Muscle layer of duodenum (tissue), 2 donors: ENCODE measurements at regions not wholly inside any gene's neighbourhood (a gene's known extent, or its start where the extent isn't known, plus 50 kb on each side); places are given as distances from the start of the nearest gene placed in this dataset.
"Not testable (repeated sequence)": the region's sequence is repeated elsewhere in the genome, so short reads cannot be mapped to it uniquely, and the experiment has no call there.

Source experiments
- H3K27ac ChIP-seq: one replicate; pipeline ENCODE4 v1.7.0; 2013; ENCODE audit warnings: mild to moderate bottlenecking, low read length
- H3K27me3 ChIP-seq: one replicate; pipeline ENCODE4 v1.7.0; 2013; ENCODE audit warnings: low read depth, mild to moderate bottlenecking, control low read depth, low read length
- H3K36me3 ChIP-seq, 2 donors: one replicate each; pipeline ENCODE4 v1.7.0; 2013; ENCODE audit warnings: low read length in 2 of 2, control low read depth in 1 of 2, mild to moderate bottlenecking in 1 of 2; ENCODE audit not compliant: insufficient read depth in 2 of 2, control insufficient read depth in 1 of 2
- H3K4me1 ChIP-seq, 2 donors: one replicate each; pipeline ENCODE4 v1.7.0; 2013; ENCODE audit warnings: low read length in 2 of 2, mild to moderate bottlenecking in 2 of 2, control low read depth in 1 of 2, moderate library complexity in 1 of 2; ENCODE audit not compliant: insufficient read depth in 2 of 2, control insufficient read depth in 1 of 2
- H3K4me3 ChIP-seq, 2 donors: one replicate each; pipeline ENCODE4 v1.7.0; 2013; ENCODE audit warnings: low read length in 2 of 2, low read depth in 1 of 2, mild to moderate bottlenecking in 1 of 2
- H3K9me3 ChIP-seq, 2 donors: one replicate each; pipeline ENCODE4 v1.7.0; 2013; ENCODE audit warnings: low read length in 2 of 2, control low read depth in 1 of 2, mild to moderate bottlenecking in 1 of 2; ENCODE audit not compliant: control insufficient read depth in 1 of 2
- donor health status: healthy.

DNA sequence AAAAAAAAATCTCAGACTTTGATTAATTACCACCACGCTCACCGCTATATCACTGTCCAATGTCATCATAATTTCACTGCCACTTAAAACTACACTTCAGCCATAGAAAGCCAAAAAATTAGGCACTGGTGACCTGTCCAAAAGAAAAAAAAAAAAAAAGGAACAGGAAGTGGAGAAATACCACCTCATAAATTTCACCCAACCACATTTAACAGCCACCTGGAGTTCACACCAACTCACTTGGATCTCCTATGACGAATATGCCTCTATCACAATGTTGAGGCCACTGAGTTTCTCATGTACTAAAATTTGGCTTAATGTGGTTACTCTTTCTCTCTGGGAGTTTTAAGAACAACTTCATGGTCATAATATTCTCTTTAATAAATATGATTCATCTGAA is 237.5 kb upstream of the RSPO3 start:
- Histone ChIP-seq H3K9me3 (no peaks in the 10 kb centered on the region), H3K27ac (no peak overlapping the region), H3K4me3 (no peak overlapping the region), H3K4me1 (no peaks in the 10 kb centered on the region), H3K36me3 (no peaks in the 10 kb centered on the region), H3K27me3 (no peaks in the 10 kb centered on the region)

- Histone ChIP-seq H3K9me3 (no peaks in the 10 kb centered on the region), H3K27me3 (no peaks in the 10 kb centered on the region), H3K36me3 (no peaks in the 10 kb centered on the region), H3K4me1 (no peaks in the 10 kb centered on the region), H3K27ac (no peak overlapping the region), H3K4me3 (no peak overlapping the region)
These were observed 232.4 kb upstream of the RSPO3 start for GRCh38 chr6:126886106-126886505.

GRCh38 chr6:126888727-126889725 is 229.4 kb upstream of the RSPO3 start:
- Histone ChIP-seq H3K4me3 (no peak overlapping the region), H3K27ac (no peak overlapping the region), H3K4me1 (no peaks in the 10 kb centered on the region), H3K27me3 (no peaks in the 10 kb centered on the region), H3K9me3 (no peaks in the 10 kb centered on the region), H3K36me3 (no peaks in the 10 kb centered on the region)

DNA sequence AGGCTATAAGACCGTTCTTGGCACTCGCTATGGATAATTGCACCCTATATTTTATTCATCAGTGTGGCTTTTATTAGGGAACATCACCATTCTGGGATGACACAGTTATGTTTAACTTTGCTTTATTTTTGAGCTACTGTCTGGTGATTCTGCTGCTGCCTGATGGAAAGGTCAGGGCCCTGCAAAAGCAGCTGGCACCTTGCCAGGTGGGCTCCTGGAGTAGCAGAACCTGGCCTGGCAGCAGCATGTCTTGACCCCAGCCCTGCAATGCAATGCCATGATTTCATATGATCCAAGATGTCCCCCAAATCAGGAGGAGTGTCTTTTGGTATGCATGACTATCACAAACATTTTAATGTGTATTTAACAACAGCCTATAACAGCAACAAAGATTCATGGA is 228.4 kb upstream of the RSPO3 start:
- H3K4me1 ChIP-seq, result no peaks in the 10 kb centered on the region
- no peak overlapping the region for H3K27ac ChIP-seq
- H3K27me3 ChIP-seq, result no peaks in the 10 kb centered on the region
- H3K36me3 ChIP-seq, result no peaks in the 10 kb centered on the region
- H3K9me3 ChIP-seq, result no peaks in the 10 kb centered on the region
- H3K4me3 ChIP-seq, result no peak overlapping the region

- Histone ChIP-seq H3K36me3 (no peaks in the 10 kb centered on the region), H3K4me1 (no peaks in the 10 kb centered on the region), H3K27me3 (no peaks in the 10 kb centered on the region), H3K4me3 (no peak overlapping the region), H3K9me3 (no peaks in the 10 kb centered on the region), H3K27ac (no peak overlapping the region)
These were observed 227.3 kb upstream of the RSPO3 start for GRCh38 chr6:126891158-126891557.

- not testable (repeated sequence) for H3K27me3 ChIP-seq, H3K27ac ChIP-seq, H3K4me3 ChIP-seq, H3K9me3 ChIP-seq, H3K36me3 ChIP-seq, H3K4me1 ChIP-seq
These were observed 225.6 kb upstream of the RSPO3 start for GRCh38 chr6:126892869-126893268.

DNA sequence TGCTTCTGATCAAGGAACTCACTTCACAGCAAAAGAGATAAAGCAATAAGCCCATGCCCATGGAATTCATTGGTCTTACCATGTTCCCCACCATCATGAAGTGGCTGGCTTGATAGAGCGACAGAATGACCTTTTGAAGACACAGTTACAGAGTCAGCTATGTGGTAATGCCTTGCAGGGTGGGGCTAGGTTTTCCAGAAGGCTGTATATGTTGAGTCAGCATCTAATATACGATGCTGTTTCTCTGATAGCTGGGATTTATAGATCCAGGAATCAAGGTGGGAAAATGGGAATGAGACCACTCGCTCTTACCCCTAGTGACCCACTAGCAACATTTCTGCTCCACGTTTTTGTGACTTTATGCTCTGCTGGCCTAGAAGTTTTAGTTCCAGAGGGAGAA is 220.7 kb upstream of the RSPO3 start:
- Histone ChIP-seq H3K36me3 (no peaks in the 10 kb centered on the region), H3K9me3 (no peaks in the 10 kb centered on the region), H3K27me3 (no peaks in the 10 kb centered on the region), H3K27ac (no peak overlapping the region), H3K4me1 (no peaks in the 10 kb centered on the region), H3K4me3 (no peak overlapping the region)

DNA sequence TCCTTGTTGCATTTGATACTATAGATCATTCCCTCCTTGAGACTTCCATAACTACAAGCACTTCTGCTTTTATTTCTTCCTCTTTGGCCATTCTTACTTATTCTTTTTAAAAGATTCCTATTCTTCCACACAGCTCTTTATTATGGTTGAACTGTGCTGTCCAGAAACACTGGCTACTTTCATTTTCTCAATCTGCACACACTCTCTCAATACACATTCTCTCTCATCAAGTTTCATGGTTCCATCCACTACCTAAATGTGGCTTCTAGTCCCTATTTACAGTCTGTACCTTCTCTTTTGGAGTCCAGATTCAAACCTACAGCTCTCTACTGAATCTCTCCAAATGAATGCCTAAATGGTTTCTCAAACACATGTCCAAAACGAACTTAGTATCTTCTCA is 214.3 kb upstream of the RSPO3 start:
- no peaks in the 10 kb centered on the region for H3K36me3 ChIP-seq
- H3K27ac ChIP-seq, result no peak overlapping the region
- H3K9me3 ChIP-seq, result no peaks in the 10 kb centered on the region
- no peaks in the 10 kb centered on the region for H3K4me1 ChIP-seq
- H3K27me3 ChIP-seq, result no peaks in the 10 kb centered on the region
- no peak overlapping the region for H3K4me3 ChIP-seq

GRCh38 chr6:126905917-126906316 is 212.6 kb upstream of the RSPO3 start:
- no peaks in the 10 kb centered on the region for H3K36me3 ChIP-seq
- H3K9me3 ChIP-seq, result no peaks in the 10 kb centered on the region
- no peaks in the 10 kb centered on the region for H3K27me3 ChIP-seq
- no peaks in the 10 kb centered on the region for H3K4me1 ChIP-seq
- no peak overlapping the region for H3K4me3 ChIP-seq
- no peak overlapping the region for H3K27ac ChIP-seq

DNA sequence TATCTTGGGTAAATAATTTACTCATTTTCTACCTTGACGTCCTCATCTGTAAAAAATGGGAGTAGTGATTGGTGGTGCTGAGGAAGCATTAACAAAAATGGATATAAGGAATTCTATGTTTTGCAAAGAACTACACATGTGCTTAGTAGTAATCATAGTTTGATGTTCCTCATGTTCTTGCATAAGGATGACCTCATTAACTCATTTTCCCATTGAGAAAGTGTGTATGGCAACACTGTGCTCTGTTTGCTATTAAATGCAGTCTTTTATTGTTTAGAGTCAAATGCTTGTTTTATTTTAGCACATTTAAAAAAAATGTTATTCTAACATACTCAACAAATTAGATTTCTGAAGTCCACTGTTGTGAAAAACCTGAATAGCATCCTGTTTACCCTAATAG is 211.2 kb upstream of the RSPO3 start:
- no peaks in the 10 kb centered on the region for H3K4me1 ChIP-seq
- H3K27ac ChIP-seq, result no peak overlapping the region
- no peak overlapping the region for H3K4me3 ChIP-seq
- no peaks in the 10 kb centered on the region for H3K36me3 ChIP-seq
- H3K27me3 ChIP-seq, result no peaks in the 10 kb centered on the region
- no peaks in the 10 kb centered on the region for H3K9me3 ChIP-seq

GRCh38 chr6:126907996-126908395 is 210.5 kb upstream of the RSPO3 start:
- H3K4me1 ChIP-seq, result no peaks in the 10 kb centered on the region
- no peak overlapping the region for H3K4me3 ChIP-seq
- H3K36me3 ChIP-seq, result no peaks in the 10 kb centered on the region
- no peaks in the 10 kb centered on the region for H3K9me3 ChIP-seq
- no peak overlapping the region for H3K27ac ChIP-seq
- no peaks in the 10 kb centered on the region for H3K27me3 ChIP-seq

- H3K9me3 ChIP-seq, result no peaks in the 10 kb centered on the region
- H3K27me3 ChIP-seq, result no peaks in the 10 kb centered on the region
- H3K36me3 ChIP-seq, result no peaks in the 10 kb centered on the region
- no peak overlapping the region for H3K27ac ChIP-seq
- H3K4me3 ChIP-seq, result no peak overlapping the region
- H3K4me1 ChIP-seq, result peaks cover 0 to 9% of the 10 kb centered on the region in 2 donors
These were observed 209.0 kb upstream of the RSPO3 start for GRCh38 chr6:126909493-126909892.
